Rectal smooth muscle tissue (tissue), 1 donor: ENCODE measurements at regions not wholly inside any gene's neighbourhood (a gene's known extent, or its start where the extent isn't known, plus 50 kb on each side); places are given as distances from the start of the nearest gene placed in this dataset.
"Not testable (repeated sequence)": the region's sequence is repeated elsewhere in the genome, so short reads cannot be mapped to it uniquely, and the experiment has no call there.

Experiments used
- H3K27ac ChIP-seq: one replicate; pipeline ENCODE4 v1.7.0; 2013; ENCODE audit warnings: low read depth, low read length, inconsistent platforms
- H3K27me3 ChIP-seq: one replicate; pipeline ENCODE4 v1.7.0; 2013; ENCODE audit warnings: low read length; ENCODE audit not compliant: control insufficient read depth, insufficient read depth
- H3K36me3 ChIP-seq: one replicate; pipeline ENCODE4 v1.7.0; 2013; ENCODE audit warnings: low read length; ENCODE audit not compliant: control insufficient read depth, insufficient read depth
- H3K4me1 ChIP-seq: one replicate; pipeline ENCODE4 v1.7.0; 2013; ENCODE audit warnings: low read length; ENCODE audit not compliant: control insufficient read depth, insufficient read depth
- H3K4me3 ChIP-seq: one replicate; pipeline ENCODE4 v1.7.0; 2013; ENCODE audit warnings: low read length
- H3K9ac ChIP-seq: one replicate; pipeline ENCODE4 v1.7.0; 2013; ENCODE audit warnings: low read length

DNA sequence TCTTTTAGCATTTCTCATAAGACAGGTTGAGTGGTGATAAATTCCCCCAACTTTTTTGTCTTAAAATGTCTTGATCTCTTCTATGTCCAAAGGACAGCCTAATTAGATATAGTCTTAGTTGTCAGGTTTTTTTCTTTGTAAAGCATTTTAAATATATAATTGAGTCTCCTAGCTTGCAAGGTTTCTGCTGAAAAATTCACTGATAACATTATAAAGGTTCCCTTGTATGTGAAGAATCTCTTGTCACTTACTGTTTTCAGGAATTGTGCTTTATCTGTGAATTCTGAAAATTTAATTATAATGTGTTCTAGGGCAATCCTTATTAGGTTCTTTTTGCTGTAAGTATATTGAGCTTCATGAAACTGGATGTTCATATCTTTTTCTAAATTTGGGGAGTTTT, 96.8 kb upstream of the ZNF92 start:
- Histone ChIP-seq H3K27me3 (no peaks in the 10 kb centered on the region), H3K9ac (no peak overlapping the region), H3K4me3 (no peak overlapping the region), H3K4me1 (no peaks in the 10 kb centered on the region), H3K27ac (no peak overlapping the region), H3K36me3 (no peaks in the 10 kb centered on the region)

- H3K4me1 ChIP-seq, H3K36me3 ChIP-seq, H3K4me3 ChIP-seq, H3K27ac ChIP-seq, H3K27me3 ChIP-seq, H3K9ac ChIP-seq: not testable (repeated sequence)
Observed at GRCh38 chr7:65271502-65271901, 102.2 kb upstream of the ZNF92 start.

GRCh38 chr7:65269150-65269856, 104.4 kb upstream of the ZNF92 start:
- Histone ChIP-seq H3K4me1 (no peaks in the 10 kb centered on the region), H3K4me3 (peak overlapping the region; percentile 52), H3K36me3 (no peaks in the 10 kb centered on the region), H3K27ac (no peak overlapping the region), H3K9ac (no peak overlapping the region), H3K27me3 (peaks cover 4% of the 10 kb centered on the region)

DNA sequence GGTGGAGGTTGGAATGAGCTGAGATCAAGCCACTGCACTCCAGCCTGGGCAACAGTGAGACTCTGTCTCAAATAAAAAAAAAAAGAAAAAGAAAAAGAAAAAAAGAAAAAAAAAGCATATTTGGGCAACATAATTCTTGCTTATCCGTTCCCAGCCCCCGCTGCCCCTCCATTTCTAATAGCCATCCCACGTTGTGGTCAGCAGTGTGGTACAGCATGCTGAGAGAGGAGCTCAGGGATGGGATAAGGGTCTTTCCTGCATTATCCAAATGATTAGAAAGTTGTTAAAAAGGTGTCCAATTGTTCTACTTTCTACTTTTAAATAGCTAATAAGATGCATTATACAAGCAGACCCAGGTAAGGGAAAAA, 104.9 kb upstream of the ZNF92 start:
- no peak overlapping the region for H3K9ac ChIP-seq
- H3K36me3 ChIP-seq, result no peaks in the 10 kb centered on the region
- no peak overlapping the region for H3K27ac ChIP-seq
- H3K4me3 ChIP-seq, result no peak overlapping the region
- H3K27me3 ChIP-seq, result peaks cover 4% of the 10 kb centered on the region
- H3K4me1 ChIP-seq, result no peaks in the 10 kb centered on the region

- H3K4me3 ChIP-seq, result no peak overlapping the region
- H3K4me1 ChIP-seq, result no peaks in the 10 kb centered on the region
- peaks cover 4% of the 10 kb centered on the region for H3K27me3 ChIP-seq
- no peaks in the 10 kb centered on the region for H3K36me3 ChIP-seq
- H3K27ac ChIP-seq, result no peak overlapping the region
- no peak overlapping the region for H3K9ac ChIP-seq
Observed at GRCh38 chr7:65265933-65266519, 107.6 kb upstream of the ZNF92 start.

GRCh38 chr7:65264258-65264657, 109.4 kb upstream of the ZNF92 start:
- H3K4me1 ChIP-seq, result no peaks in the 10 kb centered on the region

GRCh38 chr7:65260673-65261072, 113.0 kb upstream of the ZNF92 start:
- H3K27me3 ChIP-seq, H3K27ac ChIP-seq, H3K9ac ChIP-seq, H3K4me3 ChIP-seq, H3K4me1 ChIP-seq, H3K36me3 ChIP-seq: not testable (repeated sequence)

More at GRCh38 chr7:65264258-65264657, 109.4 kb upstream of the ZNF92 start:
- Histone ChIP-seq H3K36me3 (no peaks in the 10 kb centered on the region), H3K27ac (no peak overlapping the region), H3K9ac (no peak overlapping the region), H3K27me3 (no peaks in the 10 kb centered on the region), H3K4me3 (no peak overlapping the region)

DNA sequence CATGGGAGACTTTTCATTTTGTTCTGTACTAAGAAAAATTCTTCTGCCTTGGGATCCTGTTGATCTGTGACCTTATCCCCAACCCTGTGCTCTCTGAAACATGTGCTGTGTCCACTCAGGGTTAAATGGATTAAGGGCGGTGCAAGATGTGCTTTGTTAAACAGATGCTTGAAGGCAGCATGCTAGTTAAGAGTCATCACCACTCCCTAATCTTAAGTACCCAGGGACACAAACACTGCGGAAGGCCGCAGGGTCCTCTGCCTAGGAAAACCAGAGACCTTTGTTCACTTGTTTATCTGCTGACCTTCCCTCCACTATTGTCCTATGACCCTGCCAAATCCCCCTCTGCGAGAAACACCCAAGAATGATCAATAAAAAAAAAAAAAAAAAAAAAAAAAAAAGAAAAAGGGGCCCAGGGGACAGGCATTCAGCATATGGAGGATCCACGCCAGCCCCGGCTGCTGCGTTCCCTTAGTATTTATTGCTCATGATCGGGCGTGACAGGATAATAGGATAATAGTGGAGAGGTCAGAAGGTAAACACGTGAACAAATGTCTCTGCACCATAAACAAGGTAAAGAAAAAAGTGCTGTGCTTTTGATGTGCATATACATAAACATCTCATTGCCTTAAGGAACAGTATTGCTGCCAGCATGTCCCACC, 113.7 kb upstream of the ZNF92 start:
- not testable (repeated sequence) for H3K4me1 ChIP-seq, H3K36me3 ChIP-seq, H3K4me3 ChIP-seq, H3K9ac ChIP-seq, H3K27me3 ChIP-seq, H3K27ac ChIP-seq

GRCh38 chr7:65254061-65254460, 119.6 kb upstream of the ZNF92 start:
- Histone ChIP-seq H3K9ac (no peak overlapping the region), H3K4me1 (no peaks in the 10 kb centered on the region), H3K36me3 (no peaks in the 10 kb centered on the region), H3K27ac (no peak overlapping the region), H3K4me3 (no peak overlapping the region), H3K27me3 (peaks cover 1% of the 10 kb centered on the region)

- Histone ChIP-seq H3K27me3 (peaks cover 1% of the 10 kb centered on the region), H3K27ac (no peak overlapping the region), H3K36me3 (no peaks in the 10 kb centered on the region), H3K4me3 (peak overlapping the region; percentile 72), H3K9ac (no peak overlapping the region), H3K4me1 (no peaks in the 10 kb centered on the region)
Observed at GRCh38 chr7:65251851-65252620, 121.6 kb upstream of the ZNF92 start.

- no peaks in the 10 kb centered on the region for H3K4me1 ChIP-seq
- H3K9ac ChIP-seq, result no peak overlapping the region
- no peak overlapping the region for H3K27ac ChIP-seq
- peaks cover 1% of the 10 kb centered on the region for H3K27me3 ChIP-seq
- H3K36me3 ChIP-seq, result no peaks in the 10 kb centered on the region
- H3K4me3 ChIP-seq, result no peak overlapping the region
Observed at GRCh38 chr7:65250697-65251395, 122.8 kb upstream of the ZNF92 start.

DNA sequence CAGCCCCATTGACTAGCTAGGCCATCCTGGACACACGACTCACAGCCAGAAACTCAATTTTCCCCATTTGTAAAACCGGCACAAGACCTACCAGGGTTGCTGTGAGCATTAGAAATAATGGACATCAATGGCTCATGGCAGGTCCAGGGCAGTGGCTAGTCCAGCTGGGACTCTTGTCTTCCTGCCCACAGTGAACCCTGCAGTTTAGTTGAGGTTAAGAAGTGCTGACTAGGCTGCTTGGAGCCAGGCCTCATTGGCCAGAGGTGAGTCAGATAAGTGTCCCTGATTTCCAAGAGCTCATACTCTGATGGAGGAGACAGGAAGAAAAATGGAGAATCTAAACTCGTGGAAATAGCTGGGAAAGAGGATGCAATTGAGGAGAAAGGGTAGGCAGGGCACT, 123.4 kb upstream of the ZNF92 start:
- H3K4me3 ChIP-seq, result no peak overlapping the region
- no peaks in the 10 kb centered on the region for H3K4me1 ChIP-seq
- H3K36me3 ChIP-seq, result no peaks in the 10 kb centered on the region
- no peak overlapping the region for H3K9ac ChIP-seq
- H3K27me3 ChIP-seq, result peaks cover 1% of the 10 kb centered on the region
- H3K27ac ChIP-seq, result no peak overlapping the region
